Gastroesophageal sphincter (tissue), 3 donors: ENCODE measurements at regions not wholly inside any gene's neighbourhood (a gene's known extent, or its start where the extent isn't known, plus 50 kb on each side); places are given as distances from the start of the nearest gene placed in this dataset.

Experiments used
- CTCF ChIP-seq, 4 experiments: fragments of 200-600 bp in 2 of 4; fragments of 450-650 bp in 2 of 4; sonication (generic) in 1 of 4; IDR thresholded peaks; one replicate each; pipeline ENCODE4 v1.5.1; 2017 to 2019; ENCODE audit warnings: antibody characterized with exemption in 4 of 4, mild to moderate bottlenecking in 2 of 4, moderate library complexity in 2 of 4
- EP300 ChIP-seq: sonication (generic); formaldehyde crosslinking; IDR thresholded peaks from one replicate; pipeline ENCODE4 v1.6.1; 2017; ENCODE audit warnings: antibody characterized with exemption, mild to moderate bottlenecking
- POLR2A ChIP-seq, 2 donors: fragments of 450-650 bp; IDR thresholded peaks; one replicate each; pipeline ENCODE4 v1.6.1; 2017; ENCODE audit warnings: antibody characterized with exemption in 2 of 2, mild to moderate bottlenecking in 2 of 2, moderate library complexity in 1 of 2
- POLR2AphosphoS5 ChIP-seq: sonication (generic); formaldehyde crosslinking; IDR thresholded peaks from one replicate; pipeline ENCODE4 v1.6.1; 2017; ENCODE audit warnings: antibody characterized with exemption

DNA sequence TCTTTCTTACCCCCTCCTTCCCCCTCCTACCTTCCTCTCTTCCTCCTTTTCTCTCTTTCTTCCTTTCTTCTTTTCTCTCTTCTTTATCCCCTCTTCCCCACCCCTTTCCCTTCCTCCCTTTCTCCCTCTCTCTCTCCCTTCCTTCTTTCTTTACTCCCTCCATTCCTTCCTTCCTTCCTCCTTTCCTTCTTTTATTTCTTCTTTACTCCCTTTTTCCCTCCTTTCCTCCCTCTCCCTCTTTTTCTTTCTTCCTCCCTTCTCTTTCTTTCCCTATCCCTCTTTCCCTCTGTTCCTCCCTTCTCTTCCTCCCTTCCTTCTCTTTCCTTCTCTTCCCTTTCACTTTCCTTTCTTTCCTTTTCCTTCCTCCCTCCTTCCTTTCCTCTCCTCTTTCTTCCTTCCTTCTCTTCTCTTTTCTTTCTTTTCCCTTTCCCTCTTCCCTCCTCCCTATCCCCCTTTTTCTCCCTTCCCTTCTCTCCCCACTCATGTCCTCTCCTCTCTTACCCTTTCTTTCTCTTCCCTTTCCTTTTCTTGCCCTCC, 302.3 kb upstream of the TBX3 start:
- no peak for TF ChIP-seq CTCF (IDR thresholded peaks at IDR 0.05)
- TF ChIP-seq EP300 = no peak
- TF ChIP-seq POLR2A (IDR thresholded peaks at IDR 0.05) = no peak
- no peak for TF ChIP-seq POLR2AphosphoS5
